GM13976 (cell line): ENCODE measurements at regions not wholly inside any gene's neighbourhood (a gene's known extent, or its start where the extent isn't known, plus 50 kb on each side); places are given as distances from the start of the nearest gene placed in this dataset.

Experiments
- DNase-seq: peaks from one replicate; pipeline ENCODE4 v3.0.0; 2012; ENCODE audit warnings: low spot score
- CTCF ChIP-seq: IDR thresholded peaks from 2 replicates; pipeline ENCODE4 v1.5.1; 2012; ENCODE audit warnings: borderline replicate concordance, mild to moderate bottlenecking; ENCODE audit not compliant: insufficient read depth; ENCODE audit errors: extremely low read depth, missing control alignments, control extremely low read depth
- in situ Hi-C: fragments of 300-500 bp; cut with MboI; formaldehyde crosslinking; loops from one replicate; pipeline ENCODE4 v1.12.0; 2022; ENCODE audit warnings: low sequenced_read_pairs, mixed read lengths, inconsistent platforms; ENCODE audit not compliant: unreplicated experiment

DNA sequence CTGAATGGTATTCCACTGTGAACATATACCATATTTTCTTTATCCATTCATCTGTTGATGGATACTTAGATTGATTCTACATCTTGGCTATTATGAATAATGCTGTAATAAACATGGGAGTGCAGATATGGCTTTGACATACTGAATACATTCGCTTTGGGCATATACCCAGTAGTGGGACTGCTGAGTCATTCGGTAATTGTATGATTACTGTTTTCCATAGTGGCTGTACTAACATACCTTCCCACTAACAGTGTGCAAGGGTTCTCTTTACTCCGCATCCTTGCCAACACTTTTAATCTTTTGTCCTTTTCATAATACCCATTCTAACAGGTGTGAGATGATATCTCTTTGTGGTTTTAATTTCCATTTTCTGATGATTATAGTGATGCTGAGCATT lies 98.2 kb upstream of the ESR1 start:
- TF ChIP-seq CTCF = no peak
- in situ Hi-C loops = no loop called here
- no peak for DNase-seq

GRCh38 chr6:151716526-151716932 lies 91.0 kb upstream of the ESR1 start:
- in situ Hi-C loops = no loop called here
- TF ChIP-seq CTCF = no peak
- DNase-seq = no peak

DNA sequence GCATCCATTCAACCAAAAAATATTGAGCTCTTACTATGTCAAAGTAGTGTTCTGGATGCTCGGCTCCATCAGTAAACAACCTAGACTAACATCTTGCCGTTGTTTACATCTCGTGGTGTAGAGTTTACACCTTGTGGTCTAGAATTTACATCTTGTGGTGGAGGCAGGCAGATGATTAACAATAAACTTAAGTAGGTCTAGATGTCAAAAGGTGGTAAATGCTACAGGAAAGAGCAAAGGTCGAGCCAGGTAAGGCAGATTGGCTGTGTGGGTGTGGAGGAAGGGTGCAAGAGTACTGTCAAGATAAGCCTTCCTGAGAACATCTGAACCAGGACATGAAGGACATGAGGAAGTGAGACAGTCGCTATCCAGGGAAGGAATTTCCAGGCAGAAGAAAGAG lies 88.4 kb upstream of the ESR1 start:
- in situ Hi-C loops = no loop called here
- DNase-seq = no peak
- TF ChIP-seq CTCF = no peak

DNA sequence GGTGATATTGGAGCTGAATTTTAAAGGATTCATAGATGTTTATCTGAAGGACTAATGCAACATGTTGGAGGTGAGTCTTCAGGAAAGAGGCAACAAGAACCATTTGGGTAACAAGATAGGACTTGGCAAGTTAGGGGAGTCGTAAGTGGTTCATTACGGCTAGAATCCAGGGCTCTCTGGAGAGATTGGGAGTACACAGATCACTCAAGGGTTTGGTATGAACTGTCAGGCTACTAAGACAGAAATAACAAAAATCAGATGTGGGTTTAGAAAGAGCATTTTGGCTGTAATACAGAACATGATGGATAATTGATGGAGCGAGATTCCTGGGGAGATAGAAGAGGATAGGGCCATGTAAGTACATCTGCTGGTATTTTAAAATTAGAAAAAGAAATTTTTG lies 86.3 kb upstream of the ESR1 start:
- no peak for DNase-seq
- no peak for TF ChIP-seq CTCF
- in situ Hi-C loops = no loop called here

DNA sequence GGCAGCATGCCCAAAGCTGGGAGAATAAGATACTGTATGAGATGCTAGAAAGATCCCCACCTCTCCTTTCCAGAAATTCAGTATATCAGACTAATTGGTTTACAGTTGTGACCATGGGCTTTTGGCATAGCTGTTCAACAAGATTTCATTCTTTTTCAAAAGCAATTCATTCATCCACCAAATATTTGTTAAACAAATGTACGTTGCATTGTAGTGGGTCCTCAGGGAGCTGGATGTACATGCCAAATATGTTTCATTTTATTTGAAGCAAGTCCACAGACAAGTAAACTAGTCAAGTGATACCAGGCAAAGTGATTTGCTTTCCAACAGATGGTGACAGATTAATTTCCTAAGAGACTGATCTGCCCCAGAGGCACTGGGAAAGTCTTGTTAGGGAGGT lies 85.8 kb upstream of the ESR1 start:
- DNase-seq = no peak
- TF ChIP-seq CTCF = no peak
- in situ Hi-C loops = no loop called here

DNA sequence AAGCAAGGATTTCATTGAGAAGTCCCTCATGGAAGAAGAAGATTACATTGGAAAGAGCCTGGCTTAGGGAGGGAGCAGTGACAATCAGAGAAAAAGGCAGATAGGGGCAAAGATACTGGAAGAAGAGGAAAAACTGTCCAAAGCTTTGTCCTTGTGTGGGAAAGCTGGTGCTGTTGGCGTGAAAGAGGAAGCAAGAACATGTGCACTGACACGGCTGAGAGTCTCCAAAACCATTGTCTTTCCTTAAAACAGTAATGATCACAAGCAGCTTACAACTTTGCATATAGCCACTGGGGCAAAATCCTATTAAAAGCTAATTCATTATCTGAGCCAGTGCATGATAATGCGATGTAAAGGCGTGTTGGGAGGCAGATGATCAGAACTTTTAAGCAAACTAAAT lies 85.1 kb upstream of the ESR1 start:
- DNase-seq = no peak
- in situ Hi-C loops = no loop called here
- TF ChIP-seq CTCF = no peak

DNA sequence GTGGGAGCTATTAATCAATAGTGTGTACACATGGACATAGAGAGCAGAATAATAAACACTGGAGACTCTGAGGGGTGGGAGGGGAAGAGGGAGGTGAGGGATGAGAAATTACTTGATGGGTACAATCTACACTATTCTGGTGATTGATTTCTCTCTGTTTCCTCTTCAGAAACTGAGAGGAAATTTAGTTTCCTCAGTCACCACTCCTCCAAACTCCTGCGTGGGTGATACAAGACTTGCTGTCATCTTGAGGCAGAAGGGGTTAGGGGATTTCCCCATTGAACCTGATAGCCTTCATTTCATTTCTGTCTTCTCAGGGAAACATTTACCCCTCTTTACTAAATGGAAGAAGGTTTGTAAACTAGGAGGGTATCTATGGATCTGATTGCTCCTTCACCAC lies 84.3 kb upstream of the ESR1 start:
- peak; percentile 45 for DNase-seq
- TF ChIP-seq CTCF = no peak

More for the DNA sequence above, 84.3 kb upstream of the ESR1 start:
- in situ Hi-C loops = no loop called here
